Endothelial cell (in vitro differentiated cells): ENCODE measurements at regions not wholly inside any gene's neighbourhood (a gene's known extent, or its start where the extent isn't known, plus 50 kb on each side); places are given as distances from the start of the nearest gene placed in this dataset.

Source experiments
- DNase-seq: peaks from one replicate; pipeline ENCODE4 v3.0.0; 2021; ENCODE audit warnings: low spot score
- H3K27ac Mint-ChIP-seq: one replicate; pipeline ENCODE4 v1.8.0; 2021; ENCODE audit warnings: mixed read lengths, inconsistent platforms; ENCODE audit not compliant: unreplicated experiment
- H3K27me3 Mint-ChIP-seq: one replicate; pipeline ENCODE4 v1.8.0; 2021; ENCODE audit warnings: mild to moderate bottlenecking, moderate library complexity, mixed read lengths, inconsistent platforms; ENCODE audit not compliant: unreplicated experiment
- H3K36me3 Mint-ChIP-seq: one replicate; pipeline ENCODE4 v1.8.0; 2021; ENCODE audit warnings: mild to moderate bottlenecking, low read depth, mixed read lengths, inconsistent platforms; ENCODE audit not compliant: unreplicated experiment
- H3K4me1 Mint-ChIP-seq: one replicate; pipeline ENCODE4 v1.8.0; 2021; ENCODE audit warnings: mild to moderate bottlenecking, mixed read lengths, inconsistent platforms; ENCODE audit not compliant: unreplicated experiment
- H3K4me3 Mint-ChIP-seq: one replicate; pipeline ENCODE4 v1.8.0; 2021; ENCODE audit warnings: mild to moderate bottlenecking, mixed read lengths, inconsistent platforms; ENCODE audit not compliant: unreplicated experiment
- H3K9me3 Mint-ChIP-seq: one replicate; pipeline ENCODE4 v1.8.0; 2021; ENCODE audit warnings: mixed read lengths, inconsistent platforms; ENCODE audit not compliant: unreplicated experiment
- TF ChIP-seq, protein P1 (sequence below): fragments of 200-600 bp; sonication (generic); IDR thresholded peaks from one replicate; pipeline ENCODE4 v1.5.0; 2021; ENCODE audit warnings: antibody characterized with exemption; ENCODE audit not compliant: unreplicated experiment

DNA sequence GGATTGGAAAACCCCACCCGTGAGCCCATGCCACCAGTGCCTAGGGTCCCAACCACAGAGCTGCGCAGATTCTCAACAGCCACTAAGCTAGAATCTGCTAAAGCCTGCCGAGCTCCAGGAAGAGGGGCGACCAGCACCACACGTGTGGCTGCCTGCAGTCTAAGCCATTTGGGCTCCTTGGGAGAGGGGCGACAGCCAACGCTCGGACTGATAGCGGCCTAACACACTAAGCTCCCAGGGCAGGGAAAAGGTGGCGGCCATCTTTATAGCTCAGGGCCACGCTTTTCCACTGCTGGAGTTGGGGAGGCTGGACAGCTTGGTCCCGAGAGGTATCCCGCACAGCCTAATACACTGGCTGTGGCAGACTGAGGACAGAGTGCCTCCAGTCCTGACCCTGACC, 631.8 kb downstream of the CETN3 start:
- DNase-seq: no peak
- no peak overlapping the region for H3K27ac Mint-ChIP-seq
- H3K9me3 Mint-ChIP-seq: no peaks in the 10 kb centered on the region
- H3K27me3 Mint-ChIP-seq: peaks cover 2% of the 10 kb centered on the region
- no peak overlapping the region for H3K4me3 Mint-ChIP-seq
- H3K36me3 Mint-ChIP-seq: peaks cover 3% of the 10 kb centered on the region
- no peaks in the 10 kb centered on the region for H3K4me1 Mint-ChIP-seq
- TF ChIP-seq, protein P1, sequence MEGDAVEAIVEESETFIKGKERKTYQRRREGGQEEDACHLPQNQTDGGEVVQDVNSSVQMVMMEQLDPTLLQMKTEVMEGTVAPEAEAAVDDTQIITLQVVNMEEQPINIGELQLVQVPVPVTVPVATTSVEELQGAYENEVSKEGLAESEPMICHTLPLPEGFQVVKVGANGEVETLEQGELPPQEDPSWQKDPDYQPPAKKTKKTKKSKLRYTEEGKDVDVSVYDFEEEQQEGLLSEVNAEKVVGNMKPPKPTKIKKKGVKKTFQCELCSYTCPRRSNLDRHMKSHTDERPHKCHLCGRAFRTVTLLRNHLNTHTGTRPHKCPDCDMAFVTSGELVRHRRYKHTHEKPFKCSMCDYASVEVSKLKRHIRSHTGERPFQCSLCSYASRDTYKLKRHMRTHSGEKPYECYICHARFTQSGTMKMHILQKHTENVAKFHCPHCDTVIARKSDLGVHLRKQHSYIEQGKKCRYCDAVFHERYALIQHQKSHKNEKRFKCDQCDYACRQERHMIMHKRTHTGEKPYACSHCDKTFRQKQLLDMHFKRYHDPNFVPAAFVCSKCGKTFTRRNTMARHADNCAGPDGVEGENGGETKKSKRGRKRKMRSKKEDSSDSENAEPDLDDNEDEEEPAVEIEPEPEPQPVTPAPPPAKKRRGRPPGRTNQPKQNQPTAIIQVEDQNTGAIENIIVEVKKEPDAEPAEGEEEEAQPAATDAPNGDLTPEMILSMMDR: no peak

DNA sequence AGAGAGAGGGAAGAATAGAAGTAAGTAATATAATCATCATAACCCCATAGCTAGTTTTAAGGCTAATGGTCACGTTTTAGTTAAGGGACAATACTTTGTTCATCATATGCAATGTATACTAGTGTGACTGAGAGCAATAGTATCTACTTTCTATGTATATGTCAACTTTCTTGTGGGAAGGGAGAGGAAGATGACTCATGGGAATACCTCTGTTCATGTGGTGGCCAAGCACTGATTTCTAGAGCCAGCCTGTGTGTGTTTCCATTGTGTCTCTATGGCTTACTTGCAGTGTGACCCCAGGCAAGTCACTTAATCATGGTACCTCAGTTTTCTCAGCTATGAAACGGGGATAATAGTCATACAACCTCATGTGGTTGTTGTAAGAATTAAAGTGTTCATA, 639.6 kb downstream of the CETN3 start:
- Mint-ChIP-seq H3K27ac (no peak overlapping the region), H3K9me3 (no peaks in the 10 kb centered on the region), H3K4me3 (no peak overlapping the region), H3K36me3 (no peaks in the 10 kb centered on the region), H3K27me3 (peaks cover 1% of the 10 kb centered on the region), H3K4me1 (no peaks in the 10 kb centered on the region)
- no peak for DNase-seq
- TF ChIP-seq, protein P1: no peak

DNA sequence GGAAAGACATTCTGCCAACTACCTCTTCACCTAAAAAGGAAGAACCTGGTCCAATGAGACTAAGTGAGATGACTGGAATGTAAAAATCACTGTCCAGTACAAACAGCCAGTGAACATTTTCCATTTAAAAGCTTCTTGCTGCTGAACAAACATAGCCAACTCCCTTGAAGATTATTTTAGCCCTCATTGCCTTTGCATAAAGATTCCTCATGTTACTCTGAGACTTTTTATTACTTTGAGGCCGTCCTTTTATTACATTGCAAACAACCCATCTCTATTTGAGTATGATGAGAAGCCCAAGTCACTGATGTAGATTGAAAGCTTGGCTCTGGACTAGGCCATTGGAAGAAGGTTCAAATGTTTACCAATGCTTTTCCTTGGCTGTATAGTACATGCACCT, 649.8 kb downstream of the CETN3 start:
- H3K4me3 Mint-ChIP-seq: no peak overlapping the region

DNA sequence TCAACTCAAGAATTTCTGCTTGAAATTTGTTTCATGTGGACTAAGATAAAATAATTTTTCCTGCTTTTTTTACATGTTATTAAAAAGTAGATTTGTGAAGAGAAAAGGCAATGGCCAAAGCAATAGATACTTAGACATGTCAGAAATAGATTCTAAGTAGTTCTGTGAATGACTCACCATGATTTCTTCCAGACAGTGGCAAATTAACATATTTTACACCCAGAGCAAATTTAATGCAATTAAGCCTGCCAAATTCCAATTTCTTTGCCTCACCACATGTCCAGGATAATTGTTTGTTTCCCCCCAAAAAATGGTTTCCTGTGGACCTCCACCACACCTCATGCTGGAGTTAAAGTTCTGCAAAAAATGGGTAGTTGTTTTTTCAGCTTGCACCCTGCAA, 651.4 kb downstream of the CETN3 start:
- Mint-ChIP-seq H3K27ac (no peak overlapping the region), H3K9me3 (no peaks in the 10 kb centered on the region), H3K27me3 (no peaks in the 10 kb centered on the region), H3K36me3 (no peaks in the 10 kb centered on the region), H3K4me3 (no peak overlapping the region), H3K4me1 (no peaks in the 10 kb centered on the region)
- TF ChIP-seq, protein P1: no peak
- DNase-seq: no peak

More for the DNA sequence above, 649.8 kb downstream of the CETN3 start:
- TF ChIP-seq, protein P1: no peak
- DNase-seq: no peak
- Mint-ChIP-seq H3K9me3 (no peaks in the 10 kb centered on the region), H3K27ac (no peak overlapping the region), H3K27me3 (no peaks in the 10 kb centered on the region), H3K36me3 (no peaks in the 10 kb centered on the region), H3K4me1 (no peaks in the 10 kb centered on the region)

DNA sequence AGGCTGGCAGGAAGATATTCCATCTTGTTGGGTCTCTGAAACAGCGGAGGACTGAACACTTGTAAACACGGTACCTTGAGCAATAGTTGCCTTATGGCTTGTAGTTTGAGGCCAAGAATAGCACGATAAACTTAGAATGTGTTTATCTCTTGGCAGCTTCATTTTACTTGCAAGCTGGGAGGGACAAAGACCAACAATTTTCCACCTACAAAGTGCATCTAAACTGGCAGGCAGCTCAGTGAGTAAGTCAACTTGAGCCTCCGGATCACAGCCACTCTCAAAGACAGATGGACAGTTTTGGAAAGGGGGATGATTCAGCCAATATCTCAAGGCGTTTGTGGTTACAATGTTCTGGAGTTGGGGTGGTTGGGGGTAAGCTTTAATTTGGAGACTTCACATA, 652.6 kb downstream of the CETN3 start:
- no peaks in the 10 kb centered on the region for H3K36me3 Mint-ChIP-seq
- H3K27me3 Mint-ChIP-seq: no peaks in the 10 kb centered on the region
- no peaks in the 10 kb centered on the region for H3K4me1 Mint-ChIP-seq
- TF ChIP-seq, protein P1: no peak
- no peak overlapping the region for H3K4me3 Mint-ChIP-seq
- H3K27ac Mint-ChIP-seq: no peak overlapping the region
- DNase-seq: no peak
- H3K9me3 Mint-ChIP-seq: no peaks in the 10 kb centered on the region
